ENCODE measurements at regions not wholly inside any gene's neighbourhood (a gene's known extent, or its start where the extent isn't known, plus 50 kb on each side); places are given as distances from the start of the nearest gene placed in this dataset.

DNA sequence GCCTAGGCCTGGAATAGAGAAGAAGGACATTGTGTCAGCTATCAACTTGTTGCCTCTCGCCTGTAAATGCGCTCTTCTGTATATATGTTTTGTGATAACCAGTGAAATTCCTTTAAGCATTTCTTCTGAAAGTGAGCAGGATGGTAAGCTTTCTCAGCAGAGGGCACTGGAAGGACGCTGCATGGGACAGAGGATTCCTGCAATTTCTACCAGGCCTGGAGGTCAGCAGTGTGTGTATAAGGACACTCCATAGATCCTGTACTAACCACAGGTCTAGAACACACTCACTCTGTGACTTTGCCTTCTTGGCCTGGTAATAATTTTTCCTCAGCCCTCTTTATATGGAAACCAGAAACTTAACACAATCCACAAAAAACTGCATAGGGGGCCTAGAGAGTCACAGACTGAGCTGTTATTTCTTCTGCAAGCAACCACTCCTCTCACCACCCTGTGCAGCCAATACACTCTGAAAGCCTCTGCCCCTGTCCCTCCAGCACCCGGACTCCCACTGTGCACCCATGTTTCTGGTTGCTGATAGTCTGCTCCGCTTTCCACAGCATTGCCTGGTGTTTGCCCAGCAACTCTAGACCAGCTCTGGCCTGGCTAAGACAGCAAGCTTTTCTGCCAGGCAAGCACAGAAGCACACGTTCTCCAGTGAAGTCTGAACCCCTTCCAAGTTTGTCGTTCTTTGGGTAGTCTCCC lies 94.0 kb upstream of the RMST start:
- ATAC-seq = no peak
- H3K4me1 ChIP-seq (ENCODE audit: control insufficient read depth in 1 of 2, insufficient read depth in 2 of 2, low read length in 2 of 2) = no peaks in the 10 kb centered on the region
- no peak overlapping the region for H3K4me2 ChIP-seq (ENCODE audit: low read length)
- no peaks in the 10 kb centered on the region for H3K9me3 ChIP-seq (ENCODE audit: control insufficient read depth in 1 of 2, insufficient read depth in 1 of 2, low read depth in 1 of 2, low read length in 2 of 2)
- no peak for DNase-seq (ENCODE audit: low read depth, low spot score)
- POLR2A ChIA-PET = no interaction called here
- no peaks in the 10 kb centered on the region; the same call in 1 of the 2 replicates for H3K27me3 ChIP-seq (ENCODE audit: insufficient read depth, low read length)
- H3K9ac ChIP-seq (ENCODE audit: low read length) = no peak overlapping the region
- BruUV-seq (replicated peaks) = no TSS peak
- intact Hi-C loops (cut with micrococcal nuclease) = no loop called here
- no peak overlapping the region for H2AFZ ChIP-seq (ENCODE audit: low read depth, low read length, poor library complexity, severe bottlenecking)
- CTCF ChIA-PET = no interaction called here
- H3K27ac ChIP-seq (ENCODE audit: low read depth, low read length) = no peak overlapping the region
- no peaks in the 10 kb centered on the region for H3K36me3 ChIP-seq (ENCODE audit: control insufficient read depth in 1 of 2, insufficient read depth in 2 of 2, low read length in 2 of 2)
- TF ChIP-seq, protein P1, sequence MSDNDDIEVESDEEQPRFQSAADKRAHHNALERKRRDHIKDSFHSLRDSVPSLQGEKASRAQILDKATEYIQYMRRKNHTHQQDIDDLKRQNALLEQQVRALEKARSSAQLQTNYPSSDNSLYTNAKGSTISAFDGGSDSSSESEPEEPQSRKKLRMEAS (IDR thresholded peaks at IDR 0.05) = no peak
- TF ChIP-seq, protein P2, sequence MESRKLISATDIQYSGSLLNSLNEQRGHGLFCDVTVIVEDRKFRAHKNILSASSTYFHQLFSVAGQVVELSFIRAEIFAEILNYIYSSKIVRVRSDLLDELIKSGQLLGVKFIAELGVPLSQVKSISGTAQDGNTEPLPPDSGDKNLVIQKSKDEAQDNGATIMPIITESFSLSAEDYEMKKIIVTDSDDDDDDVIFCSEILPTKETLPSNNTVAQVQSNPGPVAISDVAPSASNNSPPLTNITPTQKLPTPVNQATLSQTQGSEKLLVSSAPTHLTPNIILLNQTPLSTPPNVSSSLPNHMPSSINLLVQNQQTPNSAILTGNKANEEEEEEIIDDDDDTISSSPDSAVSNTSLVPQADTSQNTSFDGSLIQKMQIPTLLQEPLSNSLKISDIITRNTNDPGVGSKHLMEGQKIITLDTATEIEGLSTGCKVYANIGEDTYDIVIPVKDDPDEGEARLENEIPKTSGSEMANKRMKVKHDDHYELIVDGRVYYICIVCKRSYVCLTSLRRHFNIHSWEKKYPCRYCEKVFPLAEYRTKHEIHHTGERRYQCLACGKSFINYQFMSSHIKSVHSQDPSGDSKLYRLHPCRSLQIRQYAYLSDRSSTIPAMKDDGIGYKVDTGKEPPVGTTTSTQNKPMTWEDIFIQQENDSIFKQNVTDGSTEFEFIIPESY (IDR thresholded peaks at IDR 0.05; ENCODE audit: extremely low read depth, insufficient replicate concordance, low read length) = no peak
- no peak for TF ChIP-seq CBX3 (IDR thresholded peaks at IDR 0.05; ENCODE audit: low read depth)
- no peak for TF ChIP-seq TCF7L2 (IDR thresholded peaks at IDR 0.05; ENCODE audit: borderline replicate concordance, extremely low read depth, insufficient read depth, insufficient read length)
- no peak for TF ChIP-seq EZH2phosphoT487 (IDR thresholded peaks at IDR 0.05; ENCODE audit: borderline replicate concordance)
- TF ChIP-seq, protein P3, sequence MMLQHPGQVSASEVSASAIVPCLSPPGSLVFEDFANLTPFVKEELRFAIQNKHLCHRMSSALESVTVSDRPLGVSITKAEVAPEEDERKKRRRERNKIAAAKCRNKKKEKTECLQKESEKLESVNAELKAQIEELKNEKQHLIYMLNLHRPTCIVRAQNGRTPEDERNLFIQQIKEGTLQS (IDR thresholded peaks at IDR 0.05) = no peak
- no peak for TF ChIP-seq EZH2 (IDR thresholded peaks at IDR 0.05)
- TF ChIP-seq, protein P4, sequence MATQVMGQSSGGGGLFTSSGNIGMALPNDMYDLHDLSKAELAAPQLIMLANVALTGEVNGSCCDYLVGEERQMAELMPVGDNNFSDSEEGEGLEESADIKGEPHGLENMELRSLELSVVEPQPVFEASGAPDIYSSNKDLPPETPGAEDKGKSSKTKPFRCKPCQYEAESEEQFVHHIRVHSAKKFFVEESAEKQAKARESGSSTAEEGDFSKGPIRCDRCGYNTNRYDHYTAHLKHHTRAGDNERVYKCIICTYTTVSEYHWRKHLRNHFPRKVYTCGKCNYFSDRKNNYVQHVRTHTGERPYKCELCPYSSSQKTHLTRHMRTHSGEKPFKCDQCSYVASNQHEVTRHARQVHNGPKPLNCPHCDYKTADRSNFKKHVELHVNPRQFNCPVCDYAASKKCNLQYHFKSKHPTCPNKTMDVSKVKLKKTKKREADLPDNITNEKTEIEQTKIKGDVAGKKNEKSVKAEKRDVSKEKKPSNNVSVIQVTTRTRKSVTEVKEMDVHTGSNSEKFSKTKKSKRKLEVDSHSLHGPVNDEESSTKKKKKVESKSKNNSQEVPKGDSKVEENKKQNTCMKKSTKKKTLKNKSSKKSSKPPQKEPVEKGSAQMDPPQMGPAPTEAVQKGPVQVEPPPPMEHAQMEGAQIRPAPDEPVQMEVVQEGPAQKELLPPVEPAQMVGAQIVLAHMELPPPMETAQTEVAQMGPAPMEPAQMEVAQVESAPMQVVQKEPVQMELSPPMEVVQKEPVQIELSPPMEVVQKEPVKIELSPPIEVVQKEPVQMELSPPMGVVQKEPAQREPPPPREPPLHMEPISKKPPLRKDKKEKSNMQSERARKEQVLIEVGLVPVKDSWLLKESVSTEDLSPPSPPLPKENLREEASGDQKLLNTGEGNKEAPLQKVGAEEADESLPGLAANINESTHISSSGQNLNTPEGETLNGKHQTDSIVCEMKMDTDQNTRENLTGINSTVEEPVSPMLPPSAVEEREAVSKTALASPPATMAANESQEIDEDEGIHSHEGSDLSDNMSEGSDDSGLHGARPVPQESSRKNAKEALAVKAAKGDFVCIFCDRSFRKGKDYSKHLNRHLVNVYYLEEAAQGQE (IDR thresholded peaks at IDR 0.05; ENCODE audit: low read depth) = no peak
- TF ChIP-seq SRF (IDR thresholded peaks at IDR 0.05; ENCODE audit: low read depth) = no peak
- TF ChIP-seq SIN3A (IDR thresholded peaks at IDR 0.05; ENCODE audit: low read depth) = no peak
- no peak for TF ChIP-seq EGR1 (IDR thresholded peaks at IDR 0.05; ENCODE audit: low read depth)
- TF ChIP-seq ELF1 (IDR thresholded peaks at IDR 0.05; ENCODE audit: borderline replicate concordance, low read depth) = no peak
- H3K9me2 ChIP-seq (ENCODE audit: insufficient read depth) = no peaks in the 10 kb centered on the region
- no peaks in the 10 kb centered on the region for H3K79me2 ChIP-seq (ENCODE audit: insufficient read depth, low read length)
- H3K4me3 ChIP-seq (replicated peaks in 1 of 2; ENCODE audit: low read depth in 1 of 2, low read length in 2 of 2) = no peak overlapping the region
- RAD21 ChIA-PET (ENCODE audit: low non-redundant PET in 1 of 2, low total read pairs in 2 of 2, uncharacterized antibody in 2 of 2, unreplicated experiment in 2 of 2) = no interaction called here
- H4K20me1 ChIP-seq (ENCODE audit: insufficient read depth) = no peaks in the 10 kb centered on the region

Data from HCT116 (cell line).